Ascending aorta (tissue), 2 donors: ENCODE measurements at regions not wholly inside any gene's neighbourhood (a gene's known extent, or its start where the extent isn't known, plus 50 kb on each side); places are given as distances from the start of the nearest gene placed in this dataset.
"Not testable (repeated sequence)": the region's sequence is repeated elsewhere in the genome, so short reads cannot be mapped to it uniquely, and the experiment has no call there.

Experiments used
- DNase-seq, 2 donors: peaks; one replicate each; pipeline ENCODE4 v3.0.0-alpha.2; 2019; ENCODE audit warnings: low spot score in 2 of 2
- H3K27ac ChIP-seq, 2 donors: fragments of 200-600 bp; sonication (generic); one replicate each; pipeline ENCODE4 v1.5.1; 2016 to 2017; ENCODE audit warnings: mild to moderate bottlenecking in 1 of 2
- H3K27me3 ChIP-seq: fragments of 200-600 bp; sonication (generic); one replicate; pipeline ENCODE4 v1.5.1; 2017
- H3K36me3 ChIP-seq, 2 donors: fragments of 200-600 bp; sonication (generic); one replicate each; pipeline ENCODE4 v1.5.1; 2016
- H3K4me1 ChIP-seq, 2 donors: fragments of 200-600 bp; sonication (generic); one replicate each; pipeline ENCODE4 v1.5.1; 2016 to 2017; ENCODE audit warnings: mild to moderate bottlenecking in 1 of 2
- H3K4me3 ChIP-seq, 2 donors: fragments of 200-600 bp; sonication (generic); one replicate each; pipeline ENCODE4 v1.5.1; 2016 to 2017; ENCODE audit warnings: mild to moderate bottlenecking in 1 of 2
- H3K9me3 ChIP-seq, 2 donors: fragments of 200-600 bp; sonication (generic); one replicate each; pipeline ENCODE4 v1.5.1; 2016
- intact Hi-C: fragments of 100-400 bp; cut with DNase I; formaldehyde crosslinking; loops from one replicate; pipeline ENCODE4 v1.15.1; 2023
- TF ChIP-seq, protein P1 (sequence below), 3 experiments: fragments of 200-600 bp in 2 of 3; fragments of 450-650 bp in 1 of 3; sonication (generic) in 2 of 3; IDR thresholded peaks; one replicate each; pipeline ENCODE4 v1.5.1; 2016 to 2019; ENCODE audit warnings: antibody characterized with exemption in 3 of 3, mild to moderate bottlenecking in 1 of 3, moderate library complexity in 1 of 3

DNA sequence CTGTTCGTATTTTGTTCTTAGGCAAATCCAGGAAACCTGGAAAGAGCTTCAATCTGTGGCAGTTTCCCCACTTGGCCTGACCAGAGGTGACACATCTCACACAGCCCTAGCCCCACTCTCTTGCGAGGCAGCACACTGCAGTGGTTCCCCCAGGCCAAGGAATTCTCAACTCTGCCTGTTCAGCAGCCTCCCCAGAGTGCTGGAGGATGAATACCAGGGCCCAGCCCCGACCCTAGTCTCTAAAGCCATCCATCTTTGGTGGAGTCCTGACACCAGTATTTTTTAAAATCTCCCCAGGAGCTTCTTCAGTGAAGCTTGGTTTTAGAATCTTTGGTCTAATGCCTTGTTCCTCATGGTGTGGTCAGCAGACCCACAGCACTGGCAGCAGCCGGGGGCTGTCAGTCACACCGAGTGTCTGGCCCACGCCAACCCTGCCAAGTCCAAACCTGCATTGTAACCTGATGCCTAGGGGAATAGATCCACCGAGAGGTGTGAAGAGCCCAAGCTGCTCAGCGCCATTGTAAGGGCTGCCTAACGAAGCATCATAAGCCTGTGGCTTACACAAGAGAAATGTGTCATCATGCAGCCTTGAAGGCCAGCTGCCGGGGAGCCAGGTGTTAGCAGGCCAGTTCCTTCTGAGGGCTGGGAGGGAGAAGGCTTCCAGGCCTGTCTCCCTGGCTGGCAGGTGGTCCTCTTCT, 428.7 kb upstream of the ID2 start:
- intact Hi-C loops: no loop called here
- Histone ChIP-seq H3K9me3 (no peaks in the 10 kb centered on the region), H3K4me3 (no peak overlapping the region), H3K36me3 (no peaks in the 10 kb centered on the region), H3K27ac (no peak overlapping the region), H3K4me1 (peaks cover under 1 to 13% of the 10 kb centered on the region in 2 donors), H3K27me3 (no peaks in the 10 kb centered on the region)
- DNase-seq: no peak
- TF ChIP-seq, protein P1, sequence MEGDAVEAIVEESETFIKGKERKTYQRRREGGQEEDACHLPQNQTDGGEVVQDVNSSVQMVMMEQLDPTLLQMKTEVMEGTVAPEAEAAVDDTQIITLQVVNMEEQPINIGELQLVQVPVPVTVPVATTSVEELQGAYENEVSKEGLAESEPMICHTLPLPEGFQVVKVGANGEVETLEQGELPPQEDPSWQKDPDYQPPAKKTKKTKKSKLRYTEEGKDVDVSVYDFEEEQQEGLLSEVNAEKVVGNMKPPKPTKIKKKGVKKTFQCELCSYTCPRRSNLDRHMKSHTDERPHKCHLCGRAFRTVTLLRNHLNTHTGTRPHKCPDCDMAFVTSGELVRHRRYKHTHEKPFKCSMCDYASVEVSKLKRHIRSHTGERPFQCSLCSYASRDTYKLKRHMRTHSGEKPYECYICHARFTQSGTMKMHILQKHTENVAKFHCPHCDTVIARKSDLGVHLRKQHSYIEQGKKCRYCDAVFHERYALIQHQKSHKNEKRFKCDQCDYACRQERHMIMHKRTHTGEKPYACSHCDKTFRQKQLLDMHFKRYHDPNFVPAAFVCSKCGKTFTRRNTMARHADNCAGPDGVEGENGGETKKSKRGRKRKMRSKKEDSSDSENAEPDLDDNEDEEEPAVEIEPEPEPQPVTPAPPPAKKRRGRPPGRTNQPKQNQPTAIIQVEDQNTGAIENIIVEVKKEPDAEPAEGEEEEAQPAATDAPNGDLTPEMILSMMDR (IDR thresholded peaks at IDR 0.05): no peak

DNA sequence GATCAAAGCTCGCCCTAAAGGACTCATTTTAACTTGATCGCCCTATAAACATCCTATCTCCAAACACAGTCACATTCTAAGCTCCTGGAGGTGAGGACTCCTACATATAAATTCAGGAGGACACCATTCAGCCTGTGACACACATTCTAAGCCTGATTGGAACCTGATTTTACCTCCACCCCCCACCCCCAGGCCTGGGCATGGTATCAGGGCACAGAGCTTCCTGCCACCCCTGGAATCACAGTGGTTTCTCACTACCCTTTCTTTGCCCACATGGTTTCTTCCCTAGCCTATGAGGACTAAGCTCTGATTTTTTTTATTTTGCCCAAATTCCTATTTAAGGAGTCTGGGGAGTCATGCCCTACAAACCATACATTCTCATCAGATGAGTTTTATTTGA, 428.1 kb upstream of the ID2 start:
- Histone ChIP-seq H3K4me3 (no peak overlapping the region), H3K27me3 (no peaks in the 10 kb centered on the region), H3K4me1 (peaks cover 0 to 12% of the 10 kb centered on the region in 2 donors), H3K9me3 (no peaks in the 10 kb centered on the region), H3K27ac (no peak overlapping the region), H3K36me3 (no peaks in the 10 kb centered on the region)
- intact Hi-C loops: no loop called here
- TF ChIP-seq, protein P1 (IDR thresholded peaks at IDR 0.05): no peak
- no peak for DNase-seq

DNA sequence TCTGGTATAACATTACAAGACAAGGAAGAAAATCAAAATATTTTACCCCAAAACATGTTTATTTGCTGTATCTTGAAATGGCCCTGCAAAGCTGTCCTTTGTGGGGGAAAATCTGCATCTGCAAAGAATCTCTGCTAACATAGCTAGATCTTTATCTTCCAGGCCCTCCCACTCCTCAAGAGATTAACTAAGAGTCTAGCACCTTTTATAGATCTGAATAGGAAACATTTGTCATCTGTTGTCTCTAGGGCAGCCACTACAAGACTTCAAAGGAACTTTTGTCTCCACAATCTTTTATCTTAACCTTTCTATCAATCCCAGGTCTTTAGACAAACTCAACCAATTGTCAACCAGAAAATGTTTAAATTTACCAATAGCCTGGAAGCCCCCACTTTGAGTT, 427.6 kb upstream of the ID2 start:
- H3K4me1 ChIP-seq, H3K27ac ChIP-seq, intact Hi-C loops: not testable (repeated sequence)

DNA sequence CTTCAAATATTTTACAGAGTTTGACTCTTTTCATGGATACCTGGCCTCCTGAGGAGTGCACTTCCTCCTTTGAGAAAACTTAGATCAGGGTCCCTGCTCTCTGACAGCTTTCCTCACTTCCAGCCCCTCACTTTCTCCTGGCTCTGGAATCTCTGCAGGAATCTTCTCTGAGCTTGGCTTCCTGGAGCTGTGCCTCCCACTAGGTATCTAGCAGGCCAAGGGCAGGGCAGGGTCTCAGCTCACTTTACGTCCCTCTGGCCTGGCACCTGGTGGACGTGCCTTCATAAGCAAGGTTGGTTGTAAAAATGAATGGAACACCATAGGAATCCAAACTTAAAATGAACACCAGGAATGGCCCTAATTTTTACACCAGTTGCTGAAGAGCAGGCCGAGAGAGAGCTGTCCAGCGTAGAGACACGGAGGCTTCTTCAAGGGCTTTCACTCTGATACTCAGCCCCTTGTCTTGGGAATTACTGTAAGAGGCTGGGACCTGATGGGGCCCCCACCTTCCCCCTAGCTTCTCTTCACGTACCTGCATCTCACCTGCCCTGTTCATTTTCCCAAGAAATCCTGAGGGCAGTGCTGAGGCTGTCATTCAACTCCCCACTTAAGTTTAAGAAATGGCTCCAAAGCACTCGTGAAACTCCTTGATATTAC, 426.9 kb upstream of the ID2 start:
- no peak for DNase-seq
- H3K4me1 ChIP-seq: peaks cover 0 to 3% of the 10 kb centered on the region in 2 donors
- H3K9me3 ChIP-seq: no peaks in the 10 kb centered on the region
- H3K36me3 ChIP-seq: no peaks in the 10 kb centered on the region
- H3K27me3 ChIP-seq: no peaks in the 10 kb centered on the region
- intact Hi-C loops: no loop called here
- no peak overlapping the region for H3K27ac ChIP-seq
- no peak overlapping the region for H3K4me3 ChIP-seq
- TF ChIP-seq, protein P1 (IDR thresholded peaks at IDR 0.05): no peak

More for the DNA sequence above, 427.6 kb upstream of the ID2 start:
- not testable (repeated sequence) for H3K9me3 ChIP-seq, H3K36me3 ChIP-seq, H3K4me3 ChIP-seq, H3K27me3 ChIP-seq, DNase-seq

DNA sequence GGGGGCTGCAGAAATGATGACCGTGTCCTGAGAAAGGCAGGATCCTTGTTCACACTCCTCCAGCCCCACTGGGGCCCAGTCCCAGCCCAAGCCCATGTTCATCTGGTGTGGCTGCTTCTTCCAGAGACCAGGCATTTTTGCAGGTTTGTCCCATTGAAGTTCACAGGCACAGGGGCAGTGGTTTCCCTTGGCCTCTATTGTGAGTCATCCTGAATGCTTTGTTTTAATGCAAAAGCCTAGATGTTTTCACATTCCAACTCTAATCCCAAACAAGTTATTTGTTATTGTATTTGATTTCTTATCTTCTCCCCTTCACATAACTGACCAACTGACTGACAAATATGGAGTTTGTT, 426.4 kb upstream of the ID2 start:
- TF ChIP-seq, protein P1 (IDR thresholded peaks at IDR 0.05): no peak
- H3K4me3 ChIP-seq: no peak overlapping the region
- peaks cover 0 to 3% of the 10 kb centered on the region in 2 donors for H3K4me1 ChIP-seq
- DNase-seq: no peak
- no peaks in the 10 kb centered on the region for H3K36me3 ChIP-seq
- H3K27me3 ChIP-seq: no peaks in the 10 kb centered on the region
- no peak overlapping the region for H3K27ac ChIP-seq
- intact Hi-C loops: no loop called here
- H3K9me3 ChIP-seq: no peaks in the 10 kb centered on the region

DNA sequence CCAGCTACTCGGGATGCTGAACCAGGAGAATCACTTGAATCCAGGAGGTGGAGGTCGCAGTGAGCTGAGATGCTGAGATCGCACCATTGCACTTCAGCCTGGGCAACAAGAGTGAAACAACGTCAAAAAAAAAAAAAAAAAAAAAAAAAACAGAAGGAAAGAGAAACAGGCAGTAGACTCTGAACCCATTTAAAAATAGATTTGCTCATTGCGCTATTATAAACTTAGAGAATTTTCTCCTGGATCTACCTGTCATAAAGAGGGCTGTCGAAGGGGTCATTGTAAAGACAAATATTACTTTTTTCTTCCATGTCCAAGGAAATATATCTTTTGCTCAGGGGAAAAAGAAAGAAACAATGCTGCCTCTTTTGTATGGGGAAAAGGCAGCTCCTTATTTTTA, 425.0 kb upstream of the ID2 start:
- intact Hi-C loops: no loop called here
- TF ChIP-seq, protein P1 (IDR thresholded peaks at IDR 0.05): no peak
- no peaks in the 10 kb centered on the region for H3K9me3 ChIP-seq

More for the DNA sequence above, 425.0 kb upstream of the ID2 start:
- Histone ChIP-seq H3K4me3 (no peak overlapping the region), H3K4me1 (peaks cover 0 to 3% of the 10 kb centered on the region in 2 donors), H3K36me3 (no peaks in the 10 kb centered on the region), H3K27me3 (no peaks in the 10 kb centered on the region), H3K27ac (no peak overlapping the region)
- no peak for DNase-seq
